Keratinocyte (primary cell): ENCODE measurements at regions not wholly inside any gene's neighbourhood (a gene's known extent, or its start where the extent isn't known, plus 50 kb on each side); places are given as distances from the start of the nearest gene placed in this dataset.

ENCODE experiments used
- DNase-seq: peaks from one replicate; pipeline ENCODE4 v3.0.0-alpha.2; 2011; ENCODE audit warnings: low read depth, missing footprints, low spot score
- FAIRE-seq: peaks from 2 replicates; lab custom pipeline; 2011; peaks lifted over from hg19 to GRCh38; lab: Jason Lieb, UNC
- H2AFZ ChIP-seq: 2 replicates; pipeline ENCODE4 v1.6.0; 2012; ENCODE audit warnings: low read length, control low read depth, inconsistent platforms; ENCODE audit not compliant: control insufficient read depth
- H3K27ac ChIP-seq: 2 replicates; pipeline ENCODE4 v1.5.1; 2011; ENCODE audit warnings: low read length; ENCODE audit not compliant: control insufficient read depth, insufficient read depth
- H3K27me3 ChIP-seq: 3 replicates; pipeline ENCODE4 v1.6.0; 2011; ENCODE audit warnings: low read length; ENCODE audit not compliant: control insufficient read depth, insufficient read depth; ENCODE audit errors: extremely low read depth
- H3K36me3 ChIP-seq, 2 experiments: 2 replicates in 1 of 2; 3 replicates in 1 of 2; pipeline ENCODE4 v1.5.1; 2011; ENCODE audit warnings: low read length in 2 of 2, mild to moderate bottlenecking in 1 of 2; ENCODE audit not compliant: control insufficient read depth in 2 of 2, insufficient read depth in 2 of 2; ENCODE audit errors: extremely low read depth in 1 of 2
- H3K4me1 ChIP-seq: 3 replicates; pipeline ENCODE4 v1.5.1; 2011; ENCODE audit warnings: low read length; ENCODE audit not compliant: control insufficient read depth, insufficient read depth; ENCODE audit errors: extremely low read depth
- H3K4me2 ChIP-seq: 3 replicates; pipeline ENCODE4 v1.6.0; 2011; ENCODE audit warnings: low read depth, low read length; ENCODE audit not compliant: control insufficient read depth, insufficient read depth; ENCODE audit errors: extremely low read depth
- H3K4me3 ChIP-seq, 3 experiments: fragments of 200-600 bp in 1 of 3; sonication (generic) in 1 of 3; 2 replicates in 2 of 3; 3 replicates in 1 of 3; pipeline ENCODE4 v1.5.1; 2011 to 2016; ENCODE audit warnings: low read length in 3 of 3, mild to moderate bottlenecking in 3 of 3, control low read depth in 2 of 3, inconsistent platforms in 1 of 3, low read depth in 1 of 3, mixed read lengths in 1 of 3, mixed run types in 1 of 3, moderate library complexity in 1 of 3; ENCODE audit not compliant: control insufficient read depth in 2 of 3, insufficient read depth in 2 of 3; ENCODE audit errors: extremely low read depth in 1 of 3
- H3K79me2 ChIP-seq: 2 replicates; pipeline ENCODE4 v1.6.0; 2012; ENCODE audit warnings: low read length; ENCODE audit not compliant: control insufficient read depth, insufficient read depth
- H3K9ac ChIP-seq: 3 replicates; pipeline ENCODE4 v1.6.0; 2011; ENCODE audit warnings: low read length; ENCODE audit not compliant: control insufficient read depth, insufficient read depth; ENCODE audit errors: extremely low read depth
- H3K9me1 ChIP-seq: 3 replicates; pipeline ENCODE4 v1.6.0; 2011; ENCODE audit warnings: low read length; ENCODE audit not compliant: control insufficient read depth, insufficient read depth; ENCODE audit errors: extremely low read depth
- H3K9me3 ChIP-seq: 2 replicates; pipeline ENCODE4 v1.5.1; 2012; ENCODE audit warnings: low read depth, low read length; ENCODE audit not compliant: control insufficient read depth
- H4K20me1 ChIP-seq: 3 replicates; pipeline ENCODE4 v1.6.0; 2011; ENCODE audit warnings: low read length; ENCODE audit not compliant: control insufficient read depth, insufficient read depth; ENCODE audit errors: extremely low read depth
- EZH2 ChIP-seq: IDR thresholded peaks from one replicate; pipeline ENCODE4 v1.6.1; 2012; ENCODE audit warnings: inconsistent platforms, mild to moderate bottlenecking, low read length, moderate library complexity
- dilution Hi-C: fragments of 300-500 bp; cut with MboI; formaldehyde crosslinking; loops from one replicate; pipeline ENCODE4 v1.7.0; 2020; ENCODE audit warnings: low sequenced_read_pairs; ENCODE audit not compliant: extremely low pct_ligation_motif_present
- TF ChIP-seq, protein P1 (sequence below), 3 experiments: IDR thresholded peaks in 1 of 3; conservative IDR thresholded peaks in 1 of 3; optimal IDR thresholded peaks in 1 of 3; 2 replicates in 2 of 3; 3 replicates in 1 of 3; pipeline versions ENCODE3 to v1.5.1; 2011; ENCODE audit warnings: low read length in 3 of 3, mild to moderate bottlenecking in 3 of 3, moderate library complexity in 2 of 3, control low read depth in 1 of 3, inconsistent platforms in 1 of 3; ENCODE audit not compliant: insufficient read depth in 2 of 3; ENCODE audit errors: extremely low read depth in 1 of 3

DNA sequence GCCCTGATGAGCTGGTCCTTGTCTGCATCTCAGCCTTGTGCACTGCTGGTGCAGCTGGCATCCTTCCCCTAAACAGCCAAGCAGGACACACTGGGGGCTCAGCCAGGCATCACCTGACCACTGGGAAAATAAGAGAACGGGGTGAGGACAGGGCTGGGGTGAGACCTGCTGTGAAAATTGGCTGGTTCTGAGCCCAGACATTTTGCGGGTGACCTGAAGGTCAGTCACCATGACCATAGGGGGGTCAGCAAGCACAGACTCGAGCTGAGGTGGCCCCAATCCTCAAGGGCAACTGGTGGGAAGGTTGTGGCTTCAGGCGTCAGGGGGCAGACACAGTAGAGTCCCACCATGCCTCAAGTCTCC is 144.9 kb upstream of the TWIST2 start:
- DNase-seq (no peak), FAIRE-seq (no peak)
- no peak overlapping the region for H3K4me3 ChIP-seq
- no peak overlapping the region for H3K9ac ChIP-seq
- no peaks in the 10 kb centered on the region for H3K79me2 ChIP-seq
- no peak overlapping the region for H3K4me2 ChIP-seq
- H3K4me1 ChIP-seq: no peaks in the 10 kb centered on the region
- no peaks in the 10 kb centered on the region for H3K9me3 ChIP-seq
- no peaks in the 10 kb centered on the region for H3K27me3 ChIP-seq
- H3K9me1 ChIP-seq: no peaks in the 10 kb centered on the region
- H4K20me1 ChIP-seq: no peaks in the 10 kb centered on the region
- dilution Hi-C loops: no loop called here
- H3K27ac ChIP-seq: no peak overlapping the region
- H3K36me3 ChIP-seq: no peaks in the 10 kb centered on the region
- H2AFZ ChIP-seq: no peak overlapping the region
- TF ChIP-seq, protein P1, sequence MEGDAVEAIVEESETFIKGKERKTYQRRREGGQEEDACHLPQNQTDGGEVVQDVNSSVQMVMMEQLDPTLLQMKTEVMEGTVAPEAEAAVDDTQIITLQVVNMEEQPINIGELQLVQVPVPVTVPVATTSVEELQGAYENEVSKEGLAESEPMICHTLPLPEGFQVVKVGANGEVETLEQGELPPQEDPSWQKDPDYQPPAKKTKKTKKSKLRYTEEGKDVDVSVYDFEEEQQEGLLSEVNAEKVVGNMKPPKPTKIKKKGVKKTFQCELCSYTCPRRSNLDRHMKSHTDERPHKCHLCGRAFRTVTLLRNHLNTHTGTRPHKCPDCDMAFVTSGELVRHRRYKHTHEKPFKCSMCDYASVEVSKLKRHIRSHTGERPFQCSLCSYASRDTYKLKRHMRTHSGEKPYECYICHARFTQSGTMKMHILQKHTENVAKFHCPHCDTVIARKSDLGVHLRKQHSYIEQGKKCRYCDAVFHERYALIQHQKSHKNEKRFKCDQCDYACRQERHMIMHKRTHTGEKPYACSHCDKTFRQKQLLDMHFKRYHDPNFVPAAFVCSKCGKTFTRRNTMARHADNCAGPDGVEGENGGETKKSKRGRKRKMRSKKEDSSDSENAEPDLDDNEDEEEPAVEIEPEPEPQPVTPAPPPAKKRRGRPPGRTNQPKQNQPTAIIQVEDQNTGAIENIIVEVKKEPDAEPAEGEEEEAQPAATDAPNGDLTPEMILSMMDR (optimal IDR thresholded peaks at IDR 0.05 in 1 of 3, IDR thresholded peaks at IDR 0.05 in 1 of 3, conservative IDR thresholded peaks at IDR 0.05 in 1 of 3; ENCODE audit: extremely low read depth in 1 of 3, insufficient read depth in 2 of 3, low read length in 3 of 3): no peak
- TF ChIP-seq EZH2: no peak

DNA sequence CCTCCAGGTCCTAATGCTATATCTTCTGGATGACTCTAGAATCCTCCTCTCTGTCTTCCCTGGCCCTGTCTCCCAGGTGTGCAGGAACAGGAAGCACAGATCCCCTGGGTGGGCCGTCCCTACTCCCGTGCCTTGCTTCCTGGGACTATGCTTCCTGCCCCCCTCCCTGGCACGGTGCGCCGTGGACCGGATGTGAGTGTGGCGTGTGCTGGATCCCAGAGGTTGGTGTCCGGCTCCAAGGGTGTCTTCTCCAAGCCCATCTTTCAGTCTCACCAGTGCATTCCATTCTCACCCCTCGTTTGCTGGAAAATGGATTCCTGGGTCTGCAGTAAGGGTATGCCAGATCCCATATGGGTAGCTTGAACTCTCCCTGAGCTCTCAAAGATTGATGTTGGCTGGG is 144.4 kb upstream of the TWIST2 start:
- no peak overlapping the region for H3K4me2 ChIP-seq
- no peaks in the 10 kb centered on the region for H3K79me2 ChIP-seq
- TF ChIP-seq, protein P1 (optimal IDR thresholded peaks at IDR 0.05 in 1 of 3, IDR thresholded peaks at IDR 0.05 in 1 of 3, conservative IDR thresholded peaks at IDR 0.05 in 1 of 3; ENCODE audit: extremely low read depth in 1 of 3, insufficient read depth in 2 of 3, low read length in 3 of 3): no peak
- no peak for TF ChIP-seq EZH2
- dilution Hi-C loops: no loop called here
- H3K9ac ChIP-seq: no peak overlapping the region
- H3K4me3 ChIP-seq: no peak overlapping the region
- FAIRE-seq (no peak), DNase-seq (no peak)
- no peaks in the 10 kb centered on the region for H3K9me3 ChIP-seq
- H4K20me1 ChIP-seq: no peaks in the 10 kb centered on the region
- H3K36me3 ChIP-seq: no peaks in the 10 kb centered on the region
- no peaks in the 10 kb centered on the region for H3K27me3 ChIP-seq
- no peak overlapping the region for H3K27ac ChIP-seq
- H3K9me1 ChIP-seq: no peaks in the 10 kb centered on the region
- H3K4me1 ChIP-seq: no peaks in the 10 kb centered on the region
- H2AFZ ChIP-seq: no peak overlapping the region
